Activated CD4-positive, CD25-positive, alpha-beta regulatory T cell treated with anti-CD3 and anti-CD28 coated beads, Interleukin-2, amount 50 U/mL, for 16 hours (primary cell): ENCODE measurements at regions not wholly inside any gene's neighbourhood (a gene's known extent, or its start where the extent isn't known, plus 50 kb on each side); places are given as distances from the start of the nearest gene placed in this dataset.

Source experiments
- DNase-seq: peaks from one replicate; pipeline ENCODE4 v3.0.0-alpha.2; 2020; ENCODE audit warnings: low read depth, low spot score

GRCh38 chr10:10830293-10830986 is 187.2 kb upstream of the CELF2 start:
- DNase-seq: no peak

DNA sequence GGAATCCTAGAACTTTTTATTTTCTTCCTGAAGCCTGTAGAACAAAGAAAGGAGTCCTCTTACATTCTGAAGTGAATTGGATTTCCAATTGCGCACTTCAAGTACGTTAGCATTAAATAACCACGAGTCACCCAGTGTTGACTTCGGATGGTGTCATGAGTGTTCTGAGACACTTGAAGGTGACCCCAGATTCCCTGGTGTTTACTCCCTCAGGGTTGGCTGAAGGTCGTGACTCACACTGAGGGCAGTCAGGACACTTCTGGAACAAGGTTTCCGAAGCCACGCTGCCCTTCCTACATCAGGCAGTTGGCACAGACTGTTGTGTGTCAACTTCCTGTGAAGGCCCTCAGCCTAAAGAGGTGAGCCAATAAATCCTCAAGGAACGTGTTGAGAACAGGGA is 186.6 kb upstream of the CELF2 start:
- DNase-seq: no peak

DNA sequence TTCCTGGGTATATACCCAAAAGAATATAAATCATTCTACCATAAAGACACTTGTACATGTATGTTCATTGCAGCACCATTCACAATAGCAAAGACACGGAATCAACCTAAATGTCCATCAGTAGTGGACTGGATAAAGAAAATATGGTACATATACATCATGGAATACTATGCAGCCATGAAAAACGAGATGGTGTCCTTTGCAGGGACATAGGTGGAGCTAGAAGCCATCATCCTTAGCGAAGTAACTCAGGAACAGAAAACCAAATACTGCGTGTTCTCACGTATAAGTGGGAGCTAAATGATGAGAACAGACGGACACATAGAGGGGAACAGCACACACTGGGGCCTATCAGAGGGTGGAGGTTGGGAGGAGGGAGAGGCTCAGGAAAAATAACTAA is 183.7 kb upstream of the CELF2 start:
- DNase-seq: no peak

DNA sequence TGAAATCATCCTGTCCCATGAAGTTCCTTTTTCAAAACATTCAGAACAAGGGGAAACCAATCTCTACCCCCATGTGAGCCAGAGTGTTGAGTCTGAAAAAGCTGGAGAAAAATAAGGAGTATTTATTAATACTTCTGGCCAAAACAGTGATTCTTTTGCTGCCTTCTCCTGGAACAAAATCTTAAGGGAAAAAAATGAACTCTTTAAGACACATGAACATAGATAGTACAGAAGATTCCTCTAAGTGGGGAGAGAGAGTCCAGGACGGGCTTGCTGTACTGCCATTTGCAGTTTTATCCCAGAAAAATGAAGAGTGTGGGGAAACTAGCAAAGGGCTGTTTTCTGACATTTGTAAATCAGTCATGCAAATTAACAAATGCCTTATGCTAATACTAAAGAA is 173.4 kb upstream of the CELF2 start:
- no peak for DNase-seq

DNA sequence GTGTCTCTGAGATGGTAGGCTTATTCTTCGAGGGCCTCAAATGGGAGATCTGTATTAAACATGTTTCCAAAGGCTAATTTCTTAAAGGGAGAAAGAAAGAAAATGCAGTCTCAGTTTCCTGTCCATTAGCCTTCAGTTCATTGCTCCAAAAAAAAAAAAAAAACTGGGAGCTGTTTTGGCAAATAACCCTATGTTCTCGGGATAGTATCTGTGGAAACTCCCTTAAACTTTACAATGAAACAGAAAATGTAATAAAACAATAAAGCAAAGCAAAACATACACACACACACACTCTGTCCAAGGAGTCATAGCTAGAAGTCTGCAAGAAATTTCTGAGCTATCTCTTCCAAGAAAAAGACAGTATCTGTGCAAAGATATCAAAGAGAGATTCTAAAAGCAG is 172.5 kb upstream of the CELF2 start:
- DNase-seq: no peak

DNA sequence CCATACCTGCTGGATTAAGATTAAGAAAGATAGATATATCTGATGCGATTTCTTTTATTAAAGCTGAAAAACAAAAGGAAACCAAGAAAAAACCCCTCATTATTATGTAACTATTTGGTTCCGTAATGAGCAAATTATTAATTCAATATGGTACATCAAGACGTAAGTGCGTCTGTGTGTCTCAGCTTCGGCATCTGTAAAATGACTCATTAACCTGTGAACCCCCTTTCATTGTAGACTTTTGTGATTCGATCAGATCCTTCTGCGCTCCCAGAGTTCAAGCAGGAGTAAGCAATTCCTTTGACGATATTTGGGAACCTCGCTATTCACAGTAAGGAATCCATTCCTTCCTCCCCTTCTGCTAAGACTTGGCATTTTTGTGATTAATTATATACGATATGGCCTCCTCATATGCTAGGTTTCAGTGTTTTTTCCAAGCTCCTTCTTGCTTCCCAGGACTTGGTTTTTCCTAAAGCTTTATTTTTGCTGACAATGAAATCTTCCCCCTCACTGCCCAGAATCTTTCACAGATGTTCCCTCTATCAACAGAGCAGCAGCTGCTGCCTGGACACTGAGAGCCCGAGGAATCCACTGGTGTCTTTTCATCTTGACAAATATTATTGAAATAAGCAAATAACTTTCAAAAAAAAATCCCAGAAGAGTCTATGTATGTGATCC is 171.7 kb upstream of the CELF2 start:
- no peak for DNase-seq

DNA sequence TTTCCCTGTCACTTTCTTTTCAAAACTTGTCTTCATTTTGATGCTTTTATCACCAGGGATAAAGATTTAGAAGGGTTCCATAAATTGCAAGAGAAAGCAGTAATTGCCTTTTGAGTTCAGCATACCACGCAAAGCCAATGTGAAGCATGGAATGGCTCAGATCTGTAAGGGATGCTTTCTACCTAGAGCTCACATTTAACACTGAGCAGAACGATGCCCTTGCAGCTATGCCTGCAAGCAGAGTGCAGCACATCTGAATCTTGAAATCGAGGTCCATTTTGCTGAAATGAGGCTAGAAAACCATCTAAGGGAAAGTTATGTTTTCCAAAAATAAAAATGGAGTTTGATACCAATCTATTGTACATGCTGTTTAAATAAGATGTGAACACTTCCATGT is 171.2 kb upstream of the CELF2 start:
- DNase-seq: no peak

DNA sequence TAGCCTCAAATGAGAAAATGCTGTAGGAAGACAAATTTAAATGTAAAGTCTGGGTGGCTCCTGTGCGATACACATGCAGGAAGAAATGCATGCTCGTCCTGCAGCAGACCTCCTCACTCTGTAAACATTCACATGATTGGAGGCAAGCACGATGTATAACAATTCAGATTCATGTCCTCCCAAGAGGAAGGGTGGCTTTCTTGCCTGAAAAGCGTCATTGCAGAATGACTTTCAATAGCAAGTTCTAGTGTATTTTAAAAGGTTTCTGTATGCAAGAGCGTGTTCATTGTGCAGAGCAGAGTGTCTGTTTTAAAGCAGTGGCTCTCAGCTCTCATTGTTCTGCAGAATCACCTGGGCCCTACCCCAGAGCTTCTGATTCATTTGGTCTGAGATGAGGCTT is 170.3 kb upstream of the CELF2 start:
- no peak for DNase-seq

DNA sequence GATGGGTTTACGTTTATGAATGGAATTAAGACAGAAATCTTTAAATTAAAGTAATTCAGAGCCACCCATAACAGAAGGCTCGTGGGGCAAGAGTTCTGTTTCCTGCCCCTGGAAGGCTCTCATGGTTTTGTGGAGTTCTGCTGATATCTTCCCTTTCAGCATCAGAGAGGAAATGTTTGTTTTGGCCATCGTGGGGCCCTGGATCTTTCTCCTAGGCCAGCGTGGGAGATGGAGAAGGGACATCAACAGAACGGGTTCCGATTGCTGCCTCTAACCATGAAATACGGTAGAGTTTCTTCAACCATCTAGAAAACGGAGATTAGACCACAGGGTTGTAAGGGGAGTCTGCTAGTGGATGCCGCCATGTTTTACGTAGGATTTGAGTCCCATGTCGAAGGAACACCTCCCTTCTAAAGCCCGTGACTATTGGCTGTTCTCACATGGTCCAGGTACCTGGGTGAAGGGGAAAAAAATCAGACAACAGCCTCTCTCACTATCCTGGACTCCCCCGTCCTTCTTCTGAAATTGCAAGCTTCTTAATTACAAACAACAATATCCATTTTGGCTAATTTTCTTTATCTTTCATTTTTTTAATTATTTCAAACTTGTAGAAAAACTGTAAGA is 169.1 kb upstream of the CELF2 start:
- no peak for DNase-seq

GRCh38 chr10:10849306-10849705 is 168.4 kb upstream of the CELF2 start:
- DNase-seq: no peak

DNA sequence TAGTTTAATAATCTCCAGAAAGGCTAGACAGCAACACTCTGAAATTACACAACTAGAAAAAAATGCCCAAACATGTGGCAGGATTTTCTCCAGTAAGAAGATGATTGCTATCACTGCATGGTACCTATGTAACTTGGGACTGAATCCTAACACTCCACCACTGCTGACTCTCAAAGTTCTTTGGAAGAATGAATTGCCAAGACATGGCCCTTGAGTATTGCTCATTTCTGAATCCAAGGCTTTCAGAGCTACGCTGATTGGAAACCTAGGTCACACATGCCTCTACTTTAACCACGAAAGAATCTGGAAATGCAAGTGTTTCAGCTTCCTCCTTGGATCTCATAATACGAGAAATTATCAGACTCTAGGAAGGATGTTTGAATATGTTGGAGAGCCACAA is 167.5 kb upstream of the CELF2 start:
- DNase-seq: no peak

GRCh38 chr10:10852464-10852863 is 165.2 kb upstream of the CELF2 start:
- no peak for DNase-seq

DNA sequence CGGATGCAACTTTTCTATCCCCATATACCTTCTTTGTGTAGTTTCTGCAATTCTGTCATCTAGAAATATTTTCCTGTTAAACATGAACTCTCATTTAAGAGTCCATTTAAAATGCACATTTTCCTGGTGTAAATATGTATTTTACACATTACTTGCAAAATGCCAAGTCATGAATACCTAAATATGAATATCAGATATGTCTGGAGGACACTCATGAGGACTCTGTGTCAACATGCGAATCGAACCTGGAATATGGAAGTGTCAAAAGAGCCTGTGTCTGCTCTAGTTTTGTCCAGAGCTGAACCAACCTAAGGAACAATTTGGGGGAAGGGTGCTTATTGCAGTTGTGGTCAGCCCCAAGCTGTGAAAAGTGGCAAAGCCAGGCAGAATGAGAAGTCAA is 163.7 kb upstream of the CELF2 start:
- no peak for DNase-seq

DNA sequence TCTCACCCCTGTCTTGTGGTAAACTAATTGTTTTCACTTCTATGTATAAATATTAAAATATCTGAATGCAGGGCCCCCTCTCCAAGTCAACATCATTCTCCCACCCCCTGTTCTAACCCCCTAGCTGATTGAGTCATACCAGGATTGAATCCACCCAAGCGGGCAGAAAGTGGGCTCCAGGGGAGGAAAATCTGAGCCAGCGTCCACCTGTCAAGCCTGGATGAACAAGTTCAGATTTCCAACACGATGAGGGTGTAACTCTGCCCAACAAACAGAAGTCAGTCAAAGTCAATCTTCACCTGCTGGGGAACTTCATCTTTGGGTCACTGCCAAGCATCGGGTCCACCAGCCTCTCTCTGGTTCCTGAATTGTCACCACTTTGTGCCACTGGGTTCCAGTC is 162.9 kb upstream of the CELF2 start:
- DNase-seq: no peak

- no peak for DNase-seq
These were observed 162.5 kb upstream of the CELF2 start for GRCh38 chr10:10855151-10855581.

- no peak for DNase-seq
These were observed 157.2 kb upstream of the CELF2 start for GRCh38 chr10:10860455-10860976.

- DNase-seq: no peak
These were observed 152.4 kb upstream of the CELF2 start for GRCh38 chr10:10865303-10865702.

DNA sequence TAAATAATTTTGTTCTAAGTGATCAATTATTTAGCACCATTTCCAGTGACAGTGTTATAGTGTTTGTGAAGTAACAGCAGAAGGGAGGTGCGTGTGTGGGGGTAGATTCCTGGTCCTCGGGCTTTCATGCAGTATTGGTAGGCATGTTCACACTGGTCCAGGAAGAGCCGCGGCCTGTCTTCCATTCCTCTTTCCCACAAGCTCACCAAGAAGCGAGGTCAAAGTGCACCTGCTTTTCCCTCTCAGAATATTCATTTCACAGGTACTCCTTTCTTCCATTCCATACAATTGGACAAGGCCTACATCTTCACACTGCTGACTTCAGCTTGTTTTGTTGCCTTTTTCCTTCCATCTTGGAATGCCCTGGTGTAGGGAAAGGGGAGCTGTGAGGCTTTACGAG is 151.8 kb upstream of the CELF2 start:
- DNase-seq: no peak

DNA sequence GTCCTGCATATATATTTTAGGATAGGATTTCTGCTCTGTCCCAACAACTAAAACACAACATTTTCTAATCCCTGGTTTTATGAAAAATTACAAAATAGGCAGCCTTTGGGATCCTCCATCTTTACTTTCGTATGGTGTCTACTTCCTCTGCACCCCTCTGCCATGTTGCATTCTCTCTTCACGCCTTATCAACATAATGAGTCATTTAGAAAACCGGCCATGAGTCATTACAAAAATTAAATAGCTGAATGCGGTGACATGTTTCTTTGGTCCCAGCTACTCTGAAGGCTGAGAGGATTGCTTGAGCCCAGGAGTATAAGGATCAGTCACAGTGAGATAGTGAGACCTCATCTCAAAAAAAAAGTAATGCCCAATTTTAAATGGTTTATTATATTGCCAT is 148.1 kb upstream of the CELF2 start:
- no peak for DNase-seq

DNA sequence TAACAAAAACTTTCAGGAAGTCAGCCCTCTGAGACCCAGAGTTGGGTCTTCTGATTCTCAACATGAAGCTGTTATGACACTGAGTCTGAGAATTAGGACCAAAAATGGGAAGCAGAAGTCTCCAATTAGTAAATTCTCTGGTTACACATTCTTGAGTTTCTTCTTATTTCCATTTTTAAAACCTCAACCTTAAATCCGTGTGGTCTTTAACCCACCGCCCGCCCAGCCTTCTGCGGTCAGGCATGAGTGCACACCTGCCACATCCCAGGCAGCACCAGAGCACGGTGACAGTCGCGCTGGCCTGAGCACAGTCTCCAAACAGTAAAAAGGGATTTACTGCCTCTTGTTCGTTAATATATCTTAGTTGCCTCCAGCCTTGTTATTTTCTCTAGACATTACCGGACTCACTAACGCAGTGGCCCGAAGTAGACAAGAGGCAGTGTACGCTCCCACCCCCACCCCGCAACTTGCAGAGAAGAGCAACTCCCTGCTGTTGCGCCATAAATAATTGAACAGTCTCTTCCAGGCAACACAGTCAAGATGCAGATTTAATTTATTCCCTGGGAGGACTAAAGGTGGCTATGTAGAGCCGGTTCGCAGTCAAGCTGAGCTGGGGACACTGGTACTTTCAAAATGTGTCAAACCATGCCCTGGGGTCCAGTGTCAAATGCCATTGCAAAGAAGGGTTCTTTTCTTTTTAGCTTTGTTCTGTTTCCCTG is 147.0 kb upstream of the CELF2 start:
- no peak for DNase-seq

- DNase-seq: no peak
These were observed 146.3 kb upstream of the CELF2 start for GRCh38 chr10:10871352-10871751.

GRCh38 chr10:10872035-10872673 is 145.5 kb upstream of the CELF2 start:
- no peak for DNase-seq
